Activated T-helper 2 cell treated with anti-CD3 and anti-CD28 coated beads, Interferon-gamma antibody, Interleukin-2, Interleukin-4, amounts not matched to agents 10 μg/mL and 5 μg/mL and 100 μg/mL, durations not matched to agents 14 hours and 24 hours and 36 hours (primary cell): ENCODE measurements at regions not wholly inside any gene's neighbourhood (a gene's known extent, or its start where the extent isn't known, plus 50 kb on each side); places are given as distances from the start of the nearest gene placed in this dataset.

Experiments
- DNase-seq: peaks from one replicate; pipeline ENCODE4 v3.0.0; 2021; ENCODE audit warnings: low spot score
- H3K27ac Mint-ChIP-seq: one replicate; pipeline ENCODE4 v1.8.0; 2021; ENCODE audit warnings: mixed read lengths
- H3K27me3 Mint-ChIP-seq: one replicate; pipeline ENCODE4 v1.8.0; 2021; ENCODE audit warnings: low read depth, mixed read lengths
- H3K36me3 Mint-ChIP-seq: one replicate; pipeline ENCODE4 v1.8.0; 2021; ENCODE audit warnings: low read depth, mixed read lengths
- H3K4me1 Mint-ChIP-seq: one replicate; pipeline ENCODE4 v1.8.0; 2021; ENCODE audit warnings: low read depth, mixed read lengths
- H3K4me3 Mint-ChIP-seq: one replicate; pipeline ENCODE4 v1.8.0; 2021; ENCODE audit warnings: low read depth, mild to moderate bottlenecking, moderate library complexity, mixed read lengths
- H3K9me3 Mint-ChIP-seq: one replicate; pipeline ENCODE4 v1.8.0; 2021; ENCODE audit warnings: mixed read lengths
- intact Hi-C: fragments of 100-400 bp; cut with micrococcal nuclease; formaldehyde crosslinking; loops from one replicate; pipeline ENCODE4 v1.15.1; 2023

GRCh38 chr2:240335061-240335460, 100.4 kb upstream of the GPC1 start:
- no peak for DNase-seq
- no peak overlapping the region for H3K4me3 Mint-ChIP-seq
- H3K27me3 Mint-ChIP-seq = peaks cover 10% of the 10 kb centered on the region
- H3K36me3 Mint-ChIP-seq = no peaks in the 10 kb centered on the region
- intact Hi-C loops = no loop called here
- no peaks in the 10 kb centered on the region for H3K4me1 Mint-ChIP-seq
- no peaks in the 10 kb centered on the region for H3K9me3 Mint-ChIP-seq
- no peak overlapping the region for H3K27ac Mint-ChIP-seq

GRCh38 chr2:240336820-240337427, 98.5 kb upstream of the GPC1 start:
- H3K27ac Mint-ChIP-seq = no peak overlapping the region
- H3K27me3 Mint-ChIP-seq = peaks cover 7% of the 10 kb centered on the region
- no peak overlapping the region for H3K4me3 Mint-ChIP-seq
- intact Hi-C loops = no loop called here
- no peaks in the 10 kb centered on the region for H3K9me3 Mint-ChIP-seq
- H3K4me1 Mint-ChIP-seq = no peaks in the 10 kb centered on the region
- no peak for DNase-seq
- no peaks in the 10 kb centered on the region for H3K36me3 Mint-ChIP-seq

GRCh38 chr2:240338274-240338673, 97.2 kb upstream of the GPC1 start:
- no peaks in the 10 kb centered on the region for H3K4me1 Mint-ChIP-seq
- H3K36me3 Mint-ChIP-seq = no peaks in the 10 kb centered on the region
- DNase-seq = no peak
- H3K4me3 Mint-ChIP-seq = no peak overlapping the region
- H3K9me3 Mint-ChIP-seq = no peaks in the 10 kb centered on the region
- H3K27me3 Mint-ChIP-seq = peaks cover 7% of the 10 kb centered on the region
- intact Hi-C loops = no loop called here
- no peak overlapping the region for H3K27ac Mint-ChIP-seq

GRCh38 chr2:240339411-240340360, 95.8 kb upstream of the GPC1 start:
- H3K27ac Mint-ChIP-seq = no peak overlapping the region
- intact Hi-C loops = no loop called here
- no peak overlapping the region for H3K4me3 Mint-ChIP-seq
- H3K9me3 Mint-ChIP-seq = no peaks in the 10 kb centered on the region
- H3K27me3 Mint-ChIP-seq = peaks cover 4% of the 10 kb centered on the region
- no peaks in the 10 kb centered on the region for H3K36me3 Mint-ChIP-seq
- no peak for DNase-seq
- H3K4me1 Mint-ChIP-seq = no peaks in the 10 kb centered on the region

GRCh38 chr2:240340361-240340761, 95.1 kb upstream of the GPC1 start:
- no peaks in the 10 kb centered on the region for H3K9me3 Mint-ChIP-seq
- no peak overlapping the region for H3K27ac Mint-ChIP-seq
- no peak for DNase-seq
- intact Hi-C loops = no loop called here
- H3K36me3 Mint-ChIP-seq = no peaks in the 10 kb centered on the region
- H3K4me3 Mint-ChIP-seq = no peak overlapping the region
- no peaks in the 10 kb centered on the region for H3K4me1 Mint-ChIP-seq
- peaks cover 4% of the 10 kb centered on the region for H3K27me3 Mint-ChIP-seq

- H3K36me3 Mint-ChIP-seq = no peaks in the 10 kb centered on the region
- no peaks in the 10 kb centered on the region for H3K4me1 Mint-ChIP-seq
- H3K27me3 Mint-ChIP-seq = peaks cover 2% of the 10 kb centered on the region
- no peaks in the 10 kb centered on the region for H3K9me3 Mint-ChIP-seq
- H3K4me3 Mint-ChIP-seq = no peak overlapping the region
- intact Hi-C loops = no loop called here
- DNase-seq = no peak
- H3K27ac Mint-ChIP-seq = no peak overlapping the region
Measured at GRCh38 chr2:240341064-240341463, 94.4 kb upstream of the GPC1 start.

- Mint-ChIP-seq H3K27ac (no peak overlapping the region), H3K27me3 (no peaks in the 10 kb centered on the region), H3K4me1 (no peaks in the 10 kb centered on the region), H3K9me3 (no peaks in the 10 kb centered on the region), H3K36me3 (no peaks in the 10 kb centered on the region), H3K4me3 (no peak overlapping the region)
- intact Hi-C loops = no loop called here
- no peak for DNase-seq
Measured at GRCh38 chr2:240343548-240343947, 91.9 kb upstream of the GPC1 start.

GRCh38 chr2:240344904-240345303, 90.6 kb upstream of the GPC1 start:
- Mint-ChIP-seq H3K27me3 (no peaks in the 10 kb centered on the region), H3K9me3 (no peaks in the 10 kb centered on the region), H3K36me3 (no peaks in the 10 kb centered on the region), H3K27ac (no peak overlapping the region), H3K4me3 (no peak overlapping the region), H3K4me1 (no peaks in the 10 kb centered on the region)
- no peak for DNase-seq
- intact Hi-C loops = no loop called here

- Mint-ChIP-seq H3K4me1 (no peaks in the 10 kb centered on the region), H3K27ac (no peak overlapping the region), H3K4me3 (no peak overlapping the region), H3K27me3 (no peaks in the 10 kb centered on the region), H3K36me3 (no peaks in the 10 kb centered on the region), H3K9me3 (no peaks in the 10 kb centered on the region)
- intact Hi-C loops = no loop called here
- no peak for DNase-seq
Measured at GRCh38 chr2:240346015-240346752, 89.3 kb upstream of the GPC1 start.

- no peaks in the 10 kb centered on the region for H3K9me3 Mint-ChIP-seq
- no peak for DNase-seq
- H3K27ac Mint-ChIP-seq = no peak overlapping the region
- no peak overlapping the region for H3K4me3 Mint-ChIP-seq
- intact Hi-C loops = no loop called here
- no peaks in the 10 kb centered on the region for H3K27me3 Mint-ChIP-seq
- H3K36me3 Mint-ChIP-seq = no peaks in the 10 kb centered on the region
- no peaks in the 10 kb centered on the region for H3K4me1 Mint-ChIP-seq
Measured at GRCh38 chr2:240346753-240347372, 88.6 kb upstream of the GPC1 start.

- Mint-ChIP-seq H3K27me3 (no peaks in the 10 kb centered on the region), H3K9me3 (no peaks in the 10 kb centered on the region), H3K4me1 (no peaks in the 10 kb centered on the region), H3K4me3 (no peak overlapping the region), H3K36me3 (no peaks in the 10 kb centered on the region), H3K27ac (no peak overlapping the region)
- no peak for DNase-seq
- intact Hi-C loops = no loop called here
Measured at GRCh38 chr2:240347373-240347940, 88.0 kb upstream of the GPC1 start.

- Mint-ChIP-seq H3K4me1 (no peaks in the 10 kb centered on the region), H3K36me3 (no peaks in the 10 kb centered on the region), H3K9me3 (no peaks in the 10 kb centered on the region), H3K27ac (no peak overlapping the region), H3K27me3 (no peaks in the 10 kb centered on the region), H3K4me3 (no peak overlapping the region)
- intact Hi-C loops = no loop called here
- DNase-seq = no peak
Measured at GRCh38 chr2:240347949-240348500, 87.4 kb upstream of the GPC1 start.
